Prostate gland (tissue), 2 donors: ENCODE measurements at regions not wholly inside any gene's neighbourhood (a gene's known extent, or its start where the extent isn't known, plus 50 kb on each side); places are given as distances from the start of the nearest gene placed in this dataset.

ENCODE experiments used
- DNase-seq: peaks from one replicate; pipeline ENCODE4 v3.0.0-alpha.2; 2019; ENCODE audit warnings: low spot score
- H3K27ac ChIP-seq, 2 donors: fragments of 200-600 bp; sonication (generic); 2 replicates each; pipeline ENCODE4 v1.5.1; 2017 to 2019
- H3K27me3 ChIP-seq: fragments of 200-600 bp; sonication (generic); replicated peaks from 2 replicates; pipeline ENCODE4 v1.5.1; 2019; ENCODE audit not compliant: insufficient read depth
- H3K36me3 ChIP-seq, 2 donors: fragments of 200-600 bp; sonication (generic); 1 replicate in 1 of 2; 2 replicates in 1 of 2; pipeline versions ENCODE4 v1.5.1 to v1.8.1; 2017 to 2019
- H3K4me1 ChIP-seq: fragments of 200-600 bp; sonication (generic); replicated peaks from 2 replicates; pipeline ENCODE4 v1.5.1; 2019
- H3K4me3 ChIP-seq, 2 donors: fragments of 200-600 bp; sonication (generic); 2 replicates each; pipeline ENCODE4 v1.5.1; 2017 to 2019
- H3K9me3 ChIP-seq: fragments of 200-600 bp; sonication (generic); 2 replicates; pipeline ENCODE4 v1.5.1; 2017
- POLR2A ChIP-seq: fragments of 450-650 bp; IDR thresholded peaks from one replicate; pipeline ENCODE4 v1.6.1; 2016; ENCODE audit warnings: antibody characterized with exemption, mild to moderate bottlenecking
- POLR2AphosphoS5 ChIP-seq: sonication (generic); formaldehyde crosslinking; IDR thresholded peaks from one replicate; pipeline ENCODE4 v1.6.1; 2017; ENCODE audit warnings: antibody characterized with exemption
- WGBS: methylation state at CpG from one replicate; pipeline ENCODE4 v1.1.5; 2018; 5-methylcytosine and 5-hydroxymethylcytosine counted together
- intact Hi-C: fragments of 100-400 bp; cut with DNase I; formaldehyde crosslinking; loops from one replicate; pipeline ENCODE4 v1.14.2; 2022
- TF ChIP-seq, protein P1 (sequence below), 4 experiments: fragments of 200-600 bp in 2 of 4; fragments of 450-650 bp in 2 of 4; sonication (generic) in 2 of 4; IDR thresholded peaks; 1 replicate in 3 of 4; 2 replicates in 1 of 4; pipeline ENCODE4 v1.5.1; 2016 to 2019; ENCODE audit warnings: antibody characterized with exemption in 4 of 4, mild to moderate bottlenecking in 2 of 4, moderate library complexity in 2 of 4

GRCh38 chr5:91468651-91469422 lies 85.7 kb upstream of the ARRDC3 start:
- TF ChIP-seq POLR2A: no peak
- TF ChIP-seq, protein P1, sequence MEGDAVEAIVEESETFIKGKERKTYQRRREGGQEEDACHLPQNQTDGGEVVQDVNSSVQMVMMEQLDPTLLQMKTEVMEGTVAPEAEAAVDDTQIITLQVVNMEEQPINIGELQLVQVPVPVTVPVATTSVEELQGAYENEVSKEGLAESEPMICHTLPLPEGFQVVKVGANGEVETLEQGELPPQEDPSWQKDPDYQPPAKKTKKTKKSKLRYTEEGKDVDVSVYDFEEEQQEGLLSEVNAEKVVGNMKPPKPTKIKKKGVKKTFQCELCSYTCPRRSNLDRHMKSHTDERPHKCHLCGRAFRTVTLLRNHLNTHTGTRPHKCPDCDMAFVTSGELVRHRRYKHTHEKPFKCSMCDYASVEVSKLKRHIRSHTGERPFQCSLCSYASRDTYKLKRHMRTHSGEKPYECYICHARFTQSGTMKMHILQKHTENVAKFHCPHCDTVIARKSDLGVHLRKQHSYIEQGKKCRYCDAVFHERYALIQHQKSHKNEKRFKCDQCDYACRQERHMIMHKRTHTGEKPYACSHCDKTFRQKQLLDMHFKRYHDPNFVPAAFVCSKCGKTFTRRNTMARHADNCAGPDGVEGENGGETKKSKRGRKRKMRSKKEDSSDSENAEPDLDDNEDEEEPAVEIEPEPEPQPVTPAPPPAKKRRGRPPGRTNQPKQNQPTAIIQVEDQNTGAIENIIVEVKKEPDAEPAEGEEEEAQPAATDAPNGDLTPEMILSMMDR (IDR thresholded peaks at IDR 0.05): no peak
- TF ChIP-seq POLR2AphosphoS5: no peak
- no peaks in the 10 kb centered on the region for H3K27me3 ChIP-seq
- no peaks in the 10 kb centered on the region for H3K9me3 ChIP-seq
- H3K4me3 ChIP-seq: no peak overlapping the region
- no peak for DNase-seq
- H3K27ac ChIP-seq: no peak overlapping the region
- intact Hi-C loops: no loop called here
- WGBS: 74% methylated on average over 7 of the region's 7 CpGs
- H3K4me1 ChIP-seq: no peaks in the 10 kb centered on the region
- H3K36me3 ChIP-seq: no peaks in the 10 kb centered on the region

DNA sequence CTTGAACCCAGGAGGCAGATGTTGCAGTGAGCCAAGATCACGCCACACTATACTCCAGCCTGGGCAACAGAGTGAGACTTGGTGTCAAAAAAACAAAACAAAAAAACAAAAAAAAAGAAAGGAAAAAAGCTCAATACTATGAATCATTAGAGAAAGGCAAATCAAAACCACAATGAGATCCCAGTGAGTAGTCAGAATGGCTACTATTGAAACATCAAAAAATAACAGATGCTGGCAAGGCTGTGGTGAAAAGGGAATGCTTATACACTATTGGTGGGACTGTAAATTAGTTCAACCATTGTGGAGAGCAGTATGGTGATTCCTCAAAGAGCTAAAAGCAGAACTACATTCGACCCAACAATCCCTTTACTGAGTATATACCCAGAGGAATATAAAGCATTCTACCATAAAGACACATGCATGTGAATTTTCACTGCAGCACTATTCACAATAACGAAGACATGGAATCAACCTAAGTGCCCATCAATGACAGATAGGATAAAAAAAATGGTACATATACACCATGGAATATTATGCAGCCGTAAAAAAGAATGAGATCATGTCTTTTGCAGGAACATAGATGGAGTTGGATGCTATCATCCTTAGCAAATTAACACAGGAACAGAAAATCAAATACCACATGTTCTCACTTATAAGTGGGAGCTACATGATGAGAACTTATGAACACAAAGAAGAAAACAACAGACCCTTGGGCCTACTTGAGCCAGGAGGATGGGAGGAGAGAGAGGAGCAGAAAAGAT lies 81.9 kb upstream of the ARRDC3 start:
- H3K27ac ChIP-seq: no peak overlapping the region
- no peak for DNase-seq
- intact Hi-C loops: no loop called here
- H3K36me3 ChIP-seq: no peaks in the 10 kb centered on the region
- no peaks in the 10 kb centered on the region for H3K27me3 ChIP-seq
- H3K4me1 ChIP-seq: no peaks in the 10 kb centered on the region
- WGBS: 94% methylated on average over 4 of the region's 4 CpGs
- no peak overlapping the region for H3K4me3 ChIP-seq
- H3K9me3 ChIP-seq: no peaks in the 10 kb centered on the region
- TF ChIP-seq, protein P1 (IDR thresholded peaks at IDR 0.05): no peak
- no peak for TF ChIP-seq POLR2AphosphoS5

- H3K27ac ChIP-seq: no peak overlapping the region
- no peak overlapping the region for H3K4me3 ChIP-seq
- H3K9me3 ChIP-seq: no peaks in the 10 kb centered on the region
- DNase-seq: no peak
- H3K36me3 ChIP-seq: no peaks in the 10 kb centered on the region
- intact Hi-C loops: no loop called here
- TF ChIP-seq POLR2A (no peak), POLR2AphosphoS5 (no peak)
- TF ChIP-seq, protein P1 (IDR thresholded peaks at IDR 0.05): no peak
- no peaks in the 10 kb centered on the region for H3K4me1 ChIP-seq
- no peaks in the 10 kb centered on the region for H3K27me3 ChIP-seq
- WGBS: 57% methylated on average over 1 of the region's 1 CpG
Measured at GRCh38 chr5:91457681-91458058, 74.6 kb upstream of the ARRDC3 start.

DNA sequence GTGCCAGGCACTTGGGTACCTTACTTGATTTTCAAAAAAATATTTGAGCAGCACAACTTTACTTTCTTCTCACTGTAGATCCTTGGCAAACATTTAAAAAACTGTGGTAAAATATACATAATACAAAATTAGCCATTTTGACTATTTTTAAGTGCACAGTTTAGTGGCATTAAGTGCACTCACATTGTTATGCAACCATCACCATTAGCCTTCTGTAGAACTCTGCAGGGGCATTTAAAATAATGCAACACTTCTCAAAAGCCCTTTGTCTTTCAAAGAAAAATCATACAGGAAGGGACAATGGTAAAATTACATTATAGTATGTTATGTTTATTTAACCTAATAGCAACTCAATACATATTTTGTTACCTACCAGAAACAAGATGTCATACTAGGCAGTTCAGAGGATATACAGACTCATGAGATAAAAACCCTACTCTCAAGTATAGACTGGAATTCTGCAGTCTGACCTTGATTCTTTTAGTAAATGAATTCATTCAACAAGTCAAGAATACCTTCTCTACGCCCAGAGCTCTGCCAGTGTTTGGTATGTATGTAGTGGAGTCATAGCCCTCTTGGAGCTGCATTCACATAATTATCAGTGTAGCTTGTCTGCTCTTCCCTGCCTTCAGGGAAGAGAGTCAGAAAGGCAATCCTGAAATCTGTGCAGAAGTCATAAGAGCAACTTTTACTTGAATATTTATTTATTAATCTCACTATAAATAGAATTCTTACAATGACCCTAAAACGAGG lies 74.0 kb upstream of the ARRDC3 start:
- WGBS: 45% methylated on average over 2 of the region's 2 CpGs
- Histone ChIP-seq H3K4me3 (no peak overlapping the region), H3K36me3 (no peaks in the 10 kb centered on the region), H3K9me3 (no peaks in the 10 kb centered on the region), H3K4me1 (no peaks in the 10 kb centered on the region), H3K27ac (no peak overlapping the region), H3K27me3 (no peaks in the 10 kb centered on the region)
- intact Hi-C loops: no loop called here
- DNase-seq: no peak
- TF ChIP-seq POLR2A: no peak
- TF ChIP-seq, protein P1 (IDR thresholded peaks at IDR 0.05): no peak
- no peak for TF ChIP-seq POLR2AphosphoS5
